ENCODE measurements at regions not wholly inside any gene's neighbourhood (a gene's known extent, or its start where the extent isn't known, plus 50 kb on each side); places are given as distances from the start of the nearest gene placed in this dataset.

DNA sequence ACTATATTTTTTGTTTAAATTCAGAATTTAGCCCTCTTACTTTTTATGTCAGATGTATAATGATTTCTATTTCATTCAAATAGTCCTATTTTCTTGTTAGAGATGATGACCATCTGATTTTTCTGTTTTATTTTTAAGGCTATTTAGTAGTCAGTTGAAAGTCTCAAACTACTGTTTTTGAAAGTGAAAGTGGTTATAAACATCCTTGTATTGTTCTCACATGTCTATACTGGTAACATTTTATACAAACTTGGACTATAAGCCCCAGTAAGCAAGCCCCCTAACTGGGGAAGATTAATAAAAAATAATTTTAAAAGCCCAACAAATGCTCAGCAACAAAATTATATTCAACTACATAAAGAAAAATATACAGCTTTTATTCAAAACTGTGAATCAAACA, 271.3 kb upstream of the RGS18 start:
- no peak overlapping the region for H3K4me2 ChIP-seq (ENCODE audit: low read depth, low read length)
- intact Hi-C loops (cut with micrococcal nuclease; ENCODE audit: unreplicated experiment) (no loop called here), in situ Hi-C loops (cut with HindIII; ENCODE audit: extremely low pct_ligation_motif_present, low pct_unique_long_range_greater_than_20kb) (no loop called here)
- H4K20me1 ChIP-seq (ENCODE audit: insufficient read depth, low read length) = no peaks in the 10 kb centered on the region
- H3K4me1 ChIP-seq (ENCODE audit: insufficient read depth, low read length) = no peaks in the 10 kb centered on the region
- TF ChIP-seq ZNF678 (CRISPR knock-in tag; IDR thresholded peaks at IDR 0.05) (no peak), EZH2 (conservative IDR thresholded peaks at IDR 0.05; ENCODE audit: low read depth, low read length) (no peak), ZNF598 (CRISPR knock-in tag; IDR thresholded peaks at IDR 0.05; ENCODE audit: borderline replicate concordance) (no peak)
- TF ChIP-seq, protein P1, sequence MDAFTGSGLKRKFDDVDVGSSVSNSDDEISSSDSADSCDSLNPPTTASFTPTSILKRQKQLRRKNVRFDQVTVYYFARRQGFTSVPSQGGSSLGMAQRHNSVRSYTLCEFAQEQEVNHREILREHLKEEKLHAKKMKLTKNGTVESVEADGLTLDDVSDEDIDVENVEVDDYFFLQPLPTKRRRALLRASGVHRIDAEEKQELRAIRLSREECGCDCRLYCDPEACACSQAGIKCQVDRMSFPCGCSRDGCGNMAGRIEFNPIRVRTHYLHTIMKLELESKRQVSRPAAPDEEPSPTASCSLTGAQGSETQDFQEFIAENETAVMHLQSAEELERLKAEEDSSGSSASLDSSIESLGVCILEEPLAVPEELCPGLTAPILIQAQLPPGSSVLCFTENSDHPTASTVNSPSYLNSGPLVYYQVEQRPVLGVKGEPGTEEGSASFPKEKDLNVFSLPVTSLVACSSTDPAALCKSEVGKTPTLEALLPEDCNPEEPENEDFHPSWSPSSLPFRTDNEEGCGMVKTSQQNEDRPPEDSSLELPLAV (CRISPR knock-in tag; conservative IDR thresholded peaks at IDR 0.05; ENCODE audit: low read depth) = no peak
- no peak overlapping the region for H3K9ac ChIP-seq (ENCODE audit: insufficient read depth, low read depth, low read length)
- no peak overlapping the region for H3K4me3 ChIP-seq (replicated peaks in 1 of 3; ENCODE audit: insufficient read depth in 1 of 3, low read depth in 2 of 3, low read length in 3 of 3)
- BruUV-seq (replicated peaks) = no TSS peak
- POLR2A ChIA-PET = no interaction called here
- H3K9me3 ChIP-seq (ENCODE audit: low read length) = no peaks in the 10 kb centered on the region
- no peaks in the 10 kb centered on the region for H3K79me2 ChIP-seq (ENCODE audit: insufficient read depth, low read length)
- no peak overlapping the region for H3K27ac ChIP-seq (ENCODE audit: extremely low read length, insufficient read depth, low read length)
- H3K36me3 ChIP-seq (replicated peaks in 1 of 2; ENCODE audit: control insufficient read depth in 1 of 2, insufficient read depth in 2 of 2, low read length in 2 of 2) = no peaks in the 10 kb centered on the region
- CTCF ChIA-PET (ENCODE audit: low intra/inter-chr PET ratio, low total read pairs) = no interaction called here
- no peak overlapping the region for H2AFZ ChIP-seq (ENCODE audit: low read length)
- ATAC-seq = no peak
- DNase-seq (ENCODE audit: low spot score) = no peak
- no peak for FAIRE-seq
- no peaks in the 10 kb centered on the region for H3K27me3 ChIP-seq (ENCODE audit: control insufficient read depth in 1 of 2, insufficient read depth in 2 of 2, low read length in 2 of 2)

DNA sequence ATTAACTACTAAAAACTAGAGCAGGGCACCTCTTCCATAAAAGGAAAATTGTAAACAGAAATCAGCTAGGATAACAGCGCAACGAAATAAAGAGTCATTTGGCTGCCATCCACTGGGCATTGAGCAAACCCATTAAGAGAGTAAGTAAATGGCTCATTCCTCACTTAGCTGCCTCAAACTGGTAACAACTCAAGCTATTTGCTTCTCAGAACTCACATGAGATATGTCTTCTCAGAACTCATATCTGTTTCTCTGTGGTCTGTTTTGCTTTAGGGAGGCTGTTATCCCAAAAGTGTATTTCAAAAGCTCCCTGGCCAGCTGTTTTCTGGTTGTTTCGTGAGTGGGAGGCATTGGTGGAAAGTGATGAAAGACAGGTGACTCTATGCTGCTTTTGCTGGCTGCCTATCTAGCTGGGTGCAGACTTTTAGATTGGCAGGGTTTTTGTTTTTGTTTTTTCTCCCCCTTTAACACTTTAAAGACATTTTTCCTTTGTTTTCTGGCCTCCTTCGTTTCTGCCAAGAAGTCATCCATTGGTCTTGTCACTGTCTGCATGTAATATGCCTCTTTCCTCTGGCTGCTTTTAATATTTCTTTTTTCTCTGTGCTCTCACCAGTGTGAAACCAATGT, 269.2 kb upstream of the RGS18 start:
- Histone ChIP-seq H3K4me3 (replicated peaks in 1 of 3; ENCODE audit: insufficient read depth in 1 of 3, low read depth in 2 of 3, low read length in 3 of 3) (no peak overlapping the region), H3K9me3 (ENCODE audit: low read length) (no peaks in the 10 kb centered on the region), H3K79me2 (ENCODE audit: insufficient read depth, low read length) (no peaks in the 10 kb centered on the region), H3K4me2 (ENCODE audit: low read depth, low read length) (no peak overlapping the region), H4K20me1 (ENCODE audit: insufficient read depth, low read length) (no peaks in the 10 kb centered on the region), H3K9ac (ENCODE audit: insufficient read depth, low read depth, low read length) (no peak overlapping the region), H3K4me1 (ENCODE audit: insufficient read depth, low read length) (no peaks in the 10 kb centered on the region), H3K36me3 (replicated peaks in 1 of 2; ENCODE audit: control insufficient read depth in 1 of 2, insufficient read depth in 2 of 2, low read length in 2 of 2) (no peaks in the 10 kb centered on the region), H2AFZ (ENCODE audit: low read length) (no peak overlapping the region), H3K27ac (ENCODE audit: extremely low read length, insufficient read depth, low read length) (no peak overlapping the region), H3K27me3 (ENCODE audit: control insufficient read depth in 1 of 2, insufficient read depth in 2 of 2, low read length in 2 of 2) (no peaks in the 10 kb centered on the region)
- DNase-seq (ENCODE audit: low spot score) = no peak
- ATAC-seq = no peak
- intact Hi-C loops (cut with micrococcal nuclease; ENCODE audit: unreplicated experiment) (no loop called here), in situ Hi-C loops (cut with HindIII; ENCODE audit: extremely low pct_ligation_motif_present, low pct_unique_long_range_greater_than_20kb) (no loop called here)
- ChIA-PET CTCF (ENCODE audit: low intra/inter-chr PET ratio, low total read pairs) (no interaction called here), POLR2A (no interaction called here)
- TF ChIP-seq ZNF557 (CRISPR knock-in tag; IDR thresholded peaks at IDR 0.05) (no peak), MAZ (IDR thresholded peaks at IDR 0.05; ENCODE audit: borderline replicate concordance, low read depth, low read length) (no peak), MAZ (CRISPR knock-in tag; IDR thresholded peaks at IDR 0.05; ENCODE audit: low read depth) (no peak), ZNF264 (CRISPR knock-in tag; IDR thresholded peaks at IDR 0.05) (no peak), MXD4 (CRISPR knock-in tag; IDR thresholded peaks at IDR 0.05) (no peak), ISL2 (CRISPR knock-in tag; IDR thresholded peaks at IDR 0.05) (no peak), SCMH1 (CRISPR knock-in tag; IDR thresholded peaks at IDR 0.05; ENCODE audit: borderline replicate concordance) (no peak), DNMT3B (CRISPR knock-in tag; conservative IDR thresholded peaks at IDR 0.05) (no peak)
- TF ChIP-seq, protein P2, sequence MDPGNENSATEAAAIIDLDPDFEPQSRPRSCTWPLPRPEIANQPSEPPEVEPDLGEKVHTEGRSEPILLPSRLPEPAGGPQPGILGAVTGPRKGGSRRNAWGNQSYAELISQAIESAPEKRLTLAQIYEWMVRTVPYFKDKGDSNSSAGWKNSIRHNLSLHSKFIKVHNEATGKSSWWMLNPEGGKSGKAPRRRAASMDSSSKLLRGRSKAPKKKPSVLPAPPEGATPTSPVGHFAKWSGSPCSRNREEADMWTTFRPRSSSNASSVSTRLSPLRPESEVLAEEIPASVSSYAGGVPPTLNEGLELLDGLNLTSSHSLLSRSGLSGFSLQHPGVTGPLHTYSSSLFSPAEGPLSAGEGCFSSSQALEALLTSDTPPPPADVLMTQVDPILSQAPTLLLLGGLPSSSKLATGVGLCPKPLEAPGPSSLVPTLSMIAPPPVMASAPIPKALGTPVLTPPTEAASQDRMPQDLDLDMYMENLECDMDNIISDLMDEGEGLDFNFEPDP (CRISPR knock-in tag; conservative IDR thresholded peaks at IDR 0.05) = no peak
- 4% methylated on average over 4 of the region's 4 CpGs for WGBS (ENCODE audit: low lambda C conversion rate)
- no peak for FAIRE-seq
- no TSS peak for BruUV-seq (replicated peaks)

Measured in HepG2 (cell line).